ENCODE measurements at regions not wholly inside any gene's neighbourhood (a gene's known extent, or its start where the extent isn't known, plus 50 kb on each side); places are given as distances from the start of the nearest gene placed in this dataset.

DNA sequence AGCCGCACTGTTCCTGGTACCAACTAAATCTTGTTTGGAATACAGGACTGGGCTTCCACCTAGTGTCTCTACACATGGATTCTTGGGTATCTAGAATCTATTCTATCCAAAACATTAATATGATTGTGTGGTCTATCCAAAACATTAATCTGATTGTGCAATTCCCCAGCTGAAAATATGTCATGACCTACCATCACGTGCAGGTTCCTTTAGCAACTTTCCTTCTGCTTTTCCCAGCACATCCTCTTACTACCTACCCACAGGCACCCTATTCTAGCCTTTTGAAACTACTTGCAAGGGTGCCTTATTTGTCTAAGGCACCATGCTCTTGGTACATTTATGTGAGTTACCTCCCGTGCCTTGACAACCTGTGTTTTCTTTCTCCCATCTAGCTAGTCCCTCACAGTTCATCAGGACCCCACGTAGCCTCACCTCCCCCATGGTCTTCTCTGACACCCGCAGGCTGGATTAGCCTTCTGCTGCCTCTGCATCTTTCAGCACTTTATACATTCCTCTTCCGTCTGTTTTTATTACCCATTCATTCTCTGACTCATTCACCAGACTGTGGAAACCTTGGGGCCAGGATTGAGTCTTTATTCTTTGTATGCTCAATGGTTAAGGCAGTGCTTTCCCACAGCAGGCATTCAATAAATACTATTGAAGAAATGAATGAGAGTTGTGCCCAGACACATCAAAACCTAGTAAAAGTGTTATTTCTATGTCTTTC is 88.8 kb upstream of the FAM9B start:
- ChIA-PET CTCF (interaction anchor here (0.6 kb wide), 1 partner anchor 65 kb away, joined by 3 read pairs; no protein-coding TSS in a partner anchor), POLR2A (interaction anchor here (0.6 kb wide), 1 partner anchor 52 kb away, joined by 3 read pairs; no protein-coding TSS in a partner anchor)
- no peaks in the 10 kb centered on the region for H3K9me3 ChIP-seq (ENCODE audit: control insufficient read depth, insufficient read depth, low read depth, low read length)
- H3K4me3 ChIP-seq (ENCODE audit: low read depth, low read length) = no peak overlapping the region
- H3K27ac ChIP-seq (ENCODE audit: extremely low read depth, low read depth, low read length) = no peak overlapping the region
- no peaks in the 10 kb centered on the region for H3K36me3 ChIP-seq (ENCODE audit: control insufficient read depth in 2 of 2, insufficient read depth in 1 of 2, low read length in 2 of 2)
- no peak for TF ChIP-seq ZNF132 (tag by site-specific recombination; IDR thresholded peaks at IDR 0.05; ENCODE audit: borderline replicate concordance)
- TF ChIP-seq ZNF843 (tag by site-specific recombination; IDR thresholded peaks at IDR 0.05) = no peak
- TF ChIP-seq ZNF792 (tag by site-specific recombination; IDR thresholded peaks at IDR 0.05) = no peak
- TF ChIP-seq ZXDB (tag by site-specific recombination; IDR thresholded peaks at IDR 0.05) = no peak
- TF ChIP-seq ZNF16 (tag by site-specific recombination; IDR thresholded peaks at IDR 0.05; ENCODE audit: low read depth) = no peak
- TF ChIP-seq ZNF560 (tag by site-specific recombination; IDR thresholded peaks at IDR 0.05; ENCODE audit: borderline replicate concordance) = no peak
- TF ChIP-seq ZNF391 (tag by site-specific recombination; IDR thresholded peaks at IDR 0.05; ENCODE audit: borderline replicate concordance, low read depth) = no peak
- no peak for TF ChIP-seq ZNF596 (tag by site-specific recombination; IDR thresholded peaks at IDR 0.05)
- no peak for TF ChIP-seq ZNF366 (tag by site-specific recombination; conservative IDR thresholded peaks at IDR 0.05)
- no peak for TF ChIP-seq SP2 (tag by site-specific recombination; IDR thresholded peaks at IDR 0.05)
- no peak for TF ChIP-seq INSM2 (tag by site-specific recombination; IDR thresholded peaks at IDR 0.05)
- H3K4me1 ChIP-seq (ENCODE audit: control insufficient read depth, insufficient read depth, low read length) = no peaks in the 10 kb centered on the region

GRCh38 chrX:9127986-9128385 is 94.1 kb upstream of the FAM9B start:
- Histone ChIP-seq H3K27ac (ENCODE audit: extremely low read depth, low read depth, low read length) (no peak overlapping the region), H3K9me3 (ENCODE audit: control insufficient read depth, insufficient read depth, low read depth, low read length) (no peaks in the 10 kb centered on the region), H3K4me3 (ENCODE audit: low read depth, low read length) (no peak overlapping the region), H3K4me1 (ENCODE audit: control insufficient read depth, insufficient read depth, low read length) (no peaks in the 10 kb centered on the region), H3K36me3 (ENCODE audit: control insufficient read depth in 2 of 2, insufficient read depth in 1 of 2, low read length in 2 of 2) (no peaks in the 10 kb centered on the region)
- ChIA-PET CTCF (no interaction called here), POLR2A (no interaction called here)
- TF ChIP-seq ZNF530 (tag by site-specific recombination; IDR thresholded peaks at IDR 0.05; ENCODE audit: low read depth) (no peak), ZNF473 (tag by site-specific recombination; IDR thresholded peaks at IDR 0.05) (no peak), ZNF747 (tag by site-specific recombination; IDR thresholded peaks at IDR 0.05) (no peak), ZBTB11 (tag by site-specific recombination; conservative IDR thresholded peaks at IDR 0.05; ENCODE audit: low read depth) (no peak), ZFP41 (tag by site-specific recombination; IDR thresholded peaks at IDR 0.05; ENCODE audit: borderline replicate concordance) (no peak), SP7 (tag by site-specific recombination; IDR thresholded peaks at IDR 0.05) (no peak), ZNF112 (tag by site-specific recombination; IDR thresholded peaks at IDR 0.05) (no peak), ZNF366 (tag by site-specific recombination; conservative IDR thresholded peaks at IDR 0.05) (no peak), REST (tag by site-specific recombination; IDR thresholded peaks at IDR 0.05) (no peak), GLI4 (tag by site-specific recombination; IDR thresholded peaks at IDR 0.05) (no peak), ZFP69B (tag by site-specific recombination; IDR thresholded peaks at IDR 0.05) (no peak), TCF7L2 (IDR thresholded peaks at IDR 0.05; ENCODE audit: borderline replicate concordance, low read depth, low read length) (no peak), ZNF48 (tag by site-specific recombination; IDR thresholded peaks at IDR 0.05) (no peak), ZNF18 (tag by site-specific recombination; IDR thresholded peaks at IDR 0.05) (no peak), WT1 (tag by site-specific recombination; IDR thresholded peaks at IDR 0.05) (no peak)
